Stomach (tissue), 4 donors: ENCODE measurements at regions not wholly inside any gene's neighbourhood (a gene's known extent, or its start where the extent isn't known, plus 50 kb on each side); places are given as distances from the start of the nearest gene placed in this dataset.

Experiments
- CTCF ChIP-seq, 7 experiments: fragments of 450-650 bp in 4 of 7; fragments of 200-600 bp in 3 of 7; sonication (generic) in 3 of 7; IDR thresholded peaks; one replicate each; pipeline ENCODE4 v1.5.1; 2016 to 2019; ENCODE audit warnings: antibody characterized with exemption in 7 of 7, control low read depth in 2 of 7, mild to moderate bottlenecking in 1 of 7
- POLR2A ChIP-seq, 4 donors: fragments of 450-650 bp; IDR thresholded peaks; one replicate each; pipeline ENCODE4 v1.6.1; 2016; ENCODE audit warnings: antibody characterized with exemption in 4 of 4, control low read depth in 2 of 4, mild to moderate bottlenecking in 1 of 4, moderate library complexity in 1 of 4
- POLR2AphosphoS5 ChIP-seq, 3 donors: sonication (generic); formaldehyde crosslinking; IDR thresholded peaks; one replicate each; pipeline ENCODE4 v1.6.1; 2016; ENCODE audit warnings: antibody characterized with exemption in 3 of 3

DNA sequence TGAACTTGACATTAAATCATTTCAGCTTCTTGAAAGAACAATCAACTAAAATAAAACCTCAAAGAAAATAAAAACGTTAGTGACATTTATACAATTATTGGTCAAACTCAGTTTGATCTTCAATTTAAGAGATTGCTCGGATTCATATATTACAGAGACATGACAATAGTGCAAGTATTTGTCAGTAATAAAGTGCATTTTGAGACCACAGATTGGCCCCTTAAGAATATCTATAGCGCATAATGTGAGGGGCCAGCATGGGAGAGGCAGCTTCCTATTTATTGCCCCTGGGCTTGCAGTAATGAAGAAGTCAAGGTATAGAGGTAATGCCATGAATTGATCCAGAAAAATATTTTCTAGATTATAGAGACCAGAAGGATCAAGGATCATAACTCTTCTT is 552.3 kb downstream of the VRK1 start:
- TF ChIP-seq CTCF (IDR thresholded peaks at IDR 0.05): no peak
- no peak for TF ChIP-seq POLR2A (IDR thresholded peaks at IDR 0.05)
- TF ChIP-seq POLR2AphosphoS5 (IDR thresholded peaks at IDR 0.05): no peak
